ENCODE measurements at regions not wholly inside any gene's neighbourhood (a gene's known extent, or its start where the extent isn't known, plus 50 kb on each side); places are given as distances from the start of the nearest gene placed in this dataset.
A peak's percentile ranks its signal among the peaks of the same experiment; 100 is the strongest.
"Not testable (repeated sequence)": the region's sequence is repeated elsewhere in the genome, so short reads cannot be mapped to it uniquely, and the experiment has no call there.

- DNase-seq = no peak
Observed at GRCh38 chr11:114758627-114759026, 80.3 kb downstream of the NXPE2 start.

GRCh38 chr11:114762408-114762807 is 84.1 kb downstream of the NXPE2 start:
- DNase-seq = peak; percentile 51 to 59

GRCh38 chr11:114764563-114764962 is 86.2 kb downstream of the NXPE2 start:
- DNase-seq = no peak

GRCh38 chr11:114771172-114771571 is 92.8 kb downstream of the NXPE2 start:
- DNase-seq = no peak

GRCh38 chr11:114773541-114774338 is 95.4 kb downstream of the NXPE2 start:
- no peak for DNase-seq

GRCh38 chr11:114774599-114775361 is 96.5 kb downstream of the NXPE2 start:
- peak; percentile 44 to 73 for DNase-seq

GRCh38 chr11:114775875-114776621 is 97.7 kb downstream of the NXPE2 start:
- peak in 1 of 2 experiments; percentile 18 for DNase-seq

- DNase-seq = no peak
Observed at GRCh38 chr11:114776956-114777355, 98.6 kb downstream of the NXPE2 start.

GRCh38 chr11:114779189-114779588 is 100.9 kb downstream of the NXPE2 start:
- no peak for DNase-seq

- DNase-seq = no peak
Observed at GRCh38 chr11:114782650-114783310, 104.5 kb downstream of the NXPE2 start.

GRCh38 chr11:114783805-114784204 is 105.5 kb downstream of the NXPE2 start:
- no peak for DNase-seq

- DNase-seq = no peak
Observed at GRCh38 chr11:114784216-114784615, 105.9 kb downstream of the NXPE2 start.

GRCh38 chr11:114784891-114785290 is 106.6 kb downstream of the NXPE2 start:
- no peak for DNase-seq

GRCh38 chr11:114785820-114786219 is 107.5 kb downstream of the NXPE2 start:
- DNase-seq = no peak

- DNase-seq = no peak
Observed at GRCh38 chr11:114787126-114787525, 108.8 kb downstream of the NXPE2 start.

- no peak for DNase-seq
Observed at GRCh38 chr11:114790910-114791309, 112.6 kb downstream of the NXPE2 start.

GRCh38 chr11:114794048-114794684 is 115.8 kb downstream of the NXPE2 start:
- no peak for DNase-seq

- no peak for DNase-seq
Observed at GRCh38 chr11:114796954-114797721, 118.8 kb downstream of the NXPE2 start.

GRCh38 chr11:114799476-114799875 is 121.1 kb downstream of the NXPE2 start:
- DNase-seq = no peak

- no peak for DNase-seq
Observed at GRCh38 chr11:114801773-114802172, 123.4 kb downstream of the NXPE2 start.

GRCh38 chr11:114802878-114803277 is 124.6 kb downstream of the NXPE2 start:
- DNase-seq = no peak

GRCh38 chr11:114805431-114805830 is 127.1 kb downstream of the NXPE2 start:
- DNase-seq = not testable (repeated sequence)

Measured in SHP77 (cell line).